IPS-18a (cell line): ENCODE measurements at regions not wholly inside any gene's neighbourhood (a gene's known extent, or its start where the extent isn't known, plus 50 kb on each side); places are given as distances from the start of the nearest gene placed in this dataset.

ENCODE experiments used
- H3K27ac ChIP-seq: one replicate; pipeline ENCODE4 v1.5.1; 2013; ENCODE audit warnings: low read length
- H3K27me3 ChIP-seq: one replicate; pipeline ENCODE4 v1.6.1; 2013; ENCODE audit warnings: mild to moderate bottlenecking, low read length; ENCODE audit not compliant: control insufficient read depth, insufficient read depth
- H3K36me3 ChIP-seq: one replicate; pipeline ENCODE4 v1.6.1; 2013; ENCODE audit warnings: low read depth, low read length; ENCODE audit not compliant: control insufficient read depth
- H3K4me1 ChIP-seq: one replicate; pipeline ENCODE4 v1.6.1; 2013; ENCODE audit warnings: low read depth, low read length; ENCODE audit not compliant: control insufficient read depth
- H3K4me3 ChIP-seq: one replicate; pipeline ENCODE4 v1.5.1; 2013; ENCODE audit warnings: low read length
- H3K9ac ChIP-seq: one replicate; pipeline ENCODE4 v1.6.1; 2013; ENCODE audit warnings: mild to moderate bottlenecking, low read length, moderate library complexity
- H3K9me3 ChIP-seq: one replicate; pipeline ENCODE4 v1.6.1; 2013; ENCODE audit warnings: low read depth, low read length; ENCODE audit not compliant: control insufficient read depth

- Histone ChIP-seq H3K9ac (no peak overlapping the region), H3K9me3 (no peaks in the 10 kb centered on the region)
Observed at GRCh38 chr9:26243029-26243697, 564.9 kb upstream of the TUSC1 start.

GRCh38 chr9:26240020-26240419 is 561.8 kb upstream of the TUSC1 start:
- Histone ChIP-seq H3K4me1 (no peaks in the 10 kb centered on the region), H3K27ac (no peak overlapping the region), H3K4me3 (no peak overlapping the region), H3K27me3 (no peaks in the 10 kb centered on the region), H3K9ac (no peak overlapping the region), H3K36me3 (no peaks in the 10 kb centered on the region), H3K9me3 (no peaks in the 10 kb centered on the region)

More at GRCh38 chr9:26243029-26243697, 564.9 kb upstream of the TUSC1 start:
- H3K36me3 ChIP-seq: no peaks in the 10 kb centered on the region
- no peak overlapping the region for H3K4me3 ChIP-seq
- no peaks in the 10 kb centered on the region for H3K27me3 ChIP-seq
- H3K4me1 ChIP-seq: no peaks in the 10 kb centered on the region
- H3K27ac ChIP-seq: no peak overlapping the region

GRCh38 chr9:26237256-26237655 is 559.0 kb upstream of the TUSC1 start:
- H3K4me1 ChIP-seq: no peaks in the 10 kb centered on the region
- no peak overlapping the region for H3K4me3 ChIP-seq
- no peak overlapping the region for H3K27ac ChIP-seq
- no peak overlapping the region for H3K9ac ChIP-seq
- no peaks in the 10 kb centered on the region for H3K36me3 ChIP-seq
- H3K27me3 ChIP-seq: no peaks in the 10 kb centered on the region
- H3K9me3 ChIP-seq: no peaks in the 10 kb centered on the region

- H3K36me3 ChIP-seq: no peaks in the 10 kb centered on the region
- H3K4me3 ChIP-seq: no peak overlapping the region
- H3K4me1 ChIP-seq: no peaks in the 10 kb centered on the region
- no peaks in the 10 kb centered on the region for H3K27me3 ChIP-seq
- H3K9me3 ChIP-seq: no peaks in the 10 kb centered on the region
- H3K27ac ChIP-seq: no peak overlapping the region
- H3K9ac ChIP-seq: no peak overlapping the region
Observed at GRCh38 chr9:26234865-26235264, 556.6 kb upstream of the TUSC1 start.

GRCh38 chr9:26231391-26231790 is 553.1 kb upstream of the TUSC1 start:
- Histone ChIP-seq H3K4me1 (no peaks in the 10 kb centered on the region), H3K27ac (no peak overlapping the region), H3K9ac (no peak overlapping the region), H3K27me3 (no peaks in the 10 kb centered on the region), H3K9me3 (no peaks in the 10 kb centered on the region), H3K36me3 (no peaks in the 10 kb centered on the region), H3K4me3 (no peak overlapping the region)

GRCh38 chr9:26229324-26230054 is 551.2 kb upstream of the TUSC1 start:
- Histone ChIP-seq H3K4me3 (no peak overlapping the region), H3K9me3 (no peaks in the 10 kb centered on the region), H3K4me1 (no peaks in the 10 kb centered on the region), H3K27ac (no peak overlapping the region), H3K27me3 (no peaks in the 10 kb centered on the region), H3K36me3 (no peaks in the 10 kb centered on the region), H3K9ac (no peak overlapping the region)

- no peaks in the 10 kb centered on the region for H3K36me3 ChIP-seq
- no peaks in the 10 kb centered on the region for H3K27me3 ChIP-seq
- H3K4me3 ChIP-seq: no peak overlapping the region
- no peaks in the 10 kb centered on the region for H3K9me3 ChIP-seq
- no peak overlapping the region for H3K27ac ChIP-seq
- H3K4me1 ChIP-seq: no peaks in the 10 kb centered on the region
- no peak overlapping the region for H3K9ac ChIP-seq
Observed at GRCh38 chr9:26228273-26228672, 550.0 kb upstream of the TUSC1 start.

GRCh38 chr9:26221290-26221689 is 543.0 kb upstream of the TUSC1 start:
- H3K36me3 ChIP-seq: no peaks in the 10 kb centered on the region
- no peak overlapping the region for H3K27ac ChIP-seq
- H3K9me3 ChIP-seq: no peaks in the 10 kb centered on the region
- H3K4me1 ChIP-seq: no peaks in the 10 kb centered on the region
- H3K27me3 ChIP-seq: no peaks in the 10 kb centered on the region
- no peak overlapping the region for H3K9ac ChIP-seq
- H3K4me3 ChIP-seq: no peak overlapping the region

GRCh38 chr9:26220367-26220766 is 542.1 kb upstream of the TUSC1 start:
- no peaks in the 10 kb centered on the region for H3K27me3 ChIP-seq
- H3K4me1 ChIP-seq: no peaks in the 10 kb centered on the region
- no peaks in the 10 kb centered on the region for H3K36me3 ChIP-seq
- no peak overlapping the region for H3K27ac ChIP-seq
- H3K4me3 ChIP-seq: no peak overlapping the region
- H3K9ac ChIP-seq: no peak overlapping the region
- no peaks in the 10 kb centered on the region for H3K9me3 ChIP-seq

- Histone ChIP-seq H3K36me3 (no peaks in the 10 kb centered on the region), H3K27ac (no peak overlapping the region), H3K9me3 (no peaks in the 10 kb centered on the region), H3K27me3 (no peaks in the 10 kb centered on the region), H3K9ac (no peak overlapping the region), H3K4me3 (no peak overlapping the region), H3K4me1 (no peaks in the 10 kb centered on the region)
Observed at GRCh38 chr9:26219961-26220360, 541.7 kb upstream of the TUSC1 start.

GRCh38 chr9:26216702-26217101 is 538.5 kb upstream of the TUSC1 start:
- Histone ChIP-seq H3K27ac (no peak overlapping the region), H3K27me3 (no peaks in the 10 kb centered on the region), H3K9me3 (no peaks in the 10 kb centered on the region), H3K9ac (no peak overlapping the region), H3K4me1 (no peaks in the 10 kb centered on the region), H3K36me3 (no peaks in the 10 kb centered on the region), H3K4me3 (no peak overlapping the region)
